Coronary artery (tissue), 2 donors: ENCODE measurements at regions not wholly inside any gene's neighbourhood (a gene's known extent, or its start where the extent isn't known, plus 50 kb on each side); places are given as distances from the start of the nearest gene placed in this dataset.

Experiments
- DNase-seq: peaks from one replicate; pipeline ENCODE4 v3.0.0-alpha.2; 2017; ENCODE audit warnings: low spot score
- H3K27ac ChIP-seq, 2 donors: fragments of 200-600 bp; sonication (generic); one replicate each; pipeline ENCODE4 v1.5.1; 2016 to 2019
- H3K4me3 ChIP-seq: fragments of 200-600 bp; sonication (generic); 2 replicates; pipeline ENCODE4 v1.5.1; 2016; ENCODE audit warnings: mild to moderate bottlenecking, moderate library complexity
- TF ChIP-seq, protein P1 (sequence below): fragments of 200-600 bp; sonication (generic); IDR thresholded peaks from one replicate; pipeline ENCODE4 v1.5.1; 2019; ENCODE audit warnings: antibody characterized with exemption

DNA sequence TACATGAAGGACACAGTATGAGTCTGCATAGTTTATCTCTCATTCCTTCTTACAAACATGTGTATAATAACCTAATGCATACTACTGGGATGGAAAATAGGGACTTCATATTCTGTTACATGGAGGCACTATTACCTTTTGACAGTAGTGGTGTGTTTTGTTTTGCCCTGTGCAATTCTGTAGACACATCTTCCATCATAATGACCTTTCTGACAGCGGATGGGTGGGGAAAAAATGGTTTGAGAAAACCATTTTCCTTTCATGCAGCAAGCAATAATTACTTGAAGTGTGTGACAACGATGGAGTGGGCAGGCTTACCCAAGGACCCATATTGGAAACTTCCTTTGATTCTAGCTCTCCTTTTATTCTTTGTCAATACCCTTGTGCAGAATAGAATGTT is 153.6 kb upstream of the ONECUT1 start:
- no peak for DNase-seq
- no peak overlapping the region for H3K27ac ChIP-seq
- TF ChIP-seq, protein P1, sequence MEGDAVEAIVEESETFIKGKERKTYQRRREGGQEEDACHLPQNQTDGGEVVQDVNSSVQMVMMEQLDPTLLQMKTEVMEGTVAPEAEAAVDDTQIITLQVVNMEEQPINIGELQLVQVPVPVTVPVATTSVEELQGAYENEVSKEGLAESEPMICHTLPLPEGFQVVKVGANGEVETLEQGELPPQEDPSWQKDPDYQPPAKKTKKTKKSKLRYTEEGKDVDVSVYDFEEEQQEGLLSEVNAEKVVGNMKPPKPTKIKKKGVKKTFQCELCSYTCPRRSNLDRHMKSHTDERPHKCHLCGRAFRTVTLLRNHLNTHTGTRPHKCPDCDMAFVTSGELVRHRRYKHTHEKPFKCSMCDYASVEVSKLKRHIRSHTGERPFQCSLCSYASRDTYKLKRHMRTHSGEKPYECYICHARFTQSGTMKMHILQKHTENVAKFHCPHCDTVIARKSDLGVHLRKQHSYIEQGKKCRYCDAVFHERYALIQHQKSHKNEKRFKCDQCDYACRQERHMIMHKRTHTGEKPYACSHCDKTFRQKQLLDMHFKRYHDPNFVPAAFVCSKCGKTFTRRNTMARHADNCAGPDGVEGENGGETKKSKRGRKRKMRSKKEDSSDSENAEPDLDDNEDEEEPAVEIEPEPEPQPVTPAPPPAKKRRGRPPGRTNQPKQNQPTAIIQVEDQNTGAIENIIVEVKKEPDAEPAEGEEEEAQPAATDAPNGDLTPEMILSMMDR, result no peak
- no peak overlapping the region for H3K4me3 ChIP-seq

DNA sequence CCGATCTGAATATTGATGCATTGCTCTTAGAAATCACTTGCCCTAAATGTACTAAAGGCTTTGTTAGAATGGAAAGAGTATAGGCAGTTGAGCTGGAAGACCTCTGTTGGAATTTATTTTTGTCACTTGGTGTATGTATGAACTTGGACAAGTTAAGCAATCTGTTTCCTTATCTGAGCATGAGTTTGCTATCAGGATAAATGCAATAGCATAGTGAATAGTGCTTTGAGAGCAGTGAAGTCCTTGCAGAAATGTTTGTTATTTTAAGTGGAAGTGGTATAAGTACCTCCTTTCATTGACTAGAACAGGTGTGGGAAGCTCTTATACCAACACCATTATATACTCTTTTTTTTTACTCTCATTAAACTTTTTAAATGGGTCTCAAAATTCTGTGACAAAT is 146.4 kb upstream of the ONECUT1 start:
- DNase-seq, result no peak
- H3K27ac ChIP-seq, result no peak overlapping the region
- TF ChIP-seq, protein P1, result no peak

DNA sequence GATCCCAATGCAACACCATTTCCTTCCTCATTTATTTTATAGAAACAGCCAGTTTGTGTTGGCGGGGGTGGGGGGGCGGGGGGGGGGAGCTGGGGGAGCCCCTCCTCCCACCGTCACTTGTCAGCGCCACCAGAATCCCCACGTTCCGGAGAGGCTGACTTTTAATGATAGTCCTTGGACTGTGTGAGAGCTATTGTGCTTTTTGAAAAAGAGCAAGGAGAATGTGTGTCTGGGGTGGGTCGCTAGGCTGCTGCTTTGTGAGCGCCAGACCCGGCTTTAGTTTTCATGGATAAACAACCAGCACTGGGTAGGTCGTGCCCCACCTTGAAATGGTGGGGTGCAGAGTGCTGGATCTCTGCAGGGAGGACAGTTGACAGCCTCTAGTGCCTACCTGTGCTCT is 135.0 kb upstream of the ONECUT1 start:
- Histone ChIP-seq H3K4me3 (no peak overlapping the region), H3K27ac (no peak overlapping the region)
- TF ChIP-seq, protein P1, result no peak
- DNase-seq, result no peak

More for the DNA sequence above, 146.4 kb upstream of the ONECUT1 start:
- H3K4me3 ChIP-seq, result no peak overlapping the region

DNA sequence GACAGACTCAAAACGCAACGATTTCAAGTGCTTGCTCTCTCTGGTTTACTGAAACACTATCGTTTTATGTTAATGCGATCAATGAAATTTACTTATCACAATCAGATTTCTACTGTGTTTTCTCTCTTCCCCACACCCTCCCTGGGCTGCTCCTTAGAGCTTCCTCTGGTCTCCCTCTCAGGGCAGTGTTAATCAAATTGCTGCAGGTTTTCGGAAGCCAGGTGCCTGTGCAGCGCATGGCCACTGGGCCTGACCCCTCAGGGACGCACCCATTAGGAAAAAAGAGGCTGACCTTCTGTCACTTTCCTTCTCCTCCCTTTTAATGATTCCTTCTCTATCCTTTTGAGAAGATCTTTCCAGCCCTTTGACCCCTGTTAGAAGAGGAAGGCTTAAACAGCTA is 134.5 kb upstream of the ONECUT1 start:
- Histone ChIP-seq H3K27ac (no peak overlapping the region), H3K4me3 (no peak overlapping the region)
- no peak for DNase-seq
- TF ChIP-seq, protein P1, result no peak

DNA sequence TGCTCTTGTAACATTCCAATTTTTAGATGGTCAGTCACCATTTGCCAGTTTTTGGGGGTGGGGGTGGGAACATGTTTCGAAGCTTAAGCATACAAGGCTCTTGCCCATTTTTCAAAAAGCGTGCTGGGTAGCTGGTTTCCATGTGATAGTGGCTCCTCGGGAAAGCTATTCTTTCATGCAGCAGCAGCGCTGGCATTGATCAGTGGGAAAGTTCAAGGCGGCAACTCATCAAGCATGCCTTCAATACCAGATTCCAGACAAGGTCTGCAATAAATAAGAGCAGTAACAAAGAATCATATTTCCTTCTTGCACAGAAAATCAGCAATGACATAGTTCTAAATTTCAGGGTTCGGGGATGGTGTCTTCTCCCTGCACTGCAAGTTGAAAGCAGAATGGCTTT is 133.5 kb upstream of the ONECUT1 start:
- DNase-seq, result no peak
- TF ChIP-seq, protein P1, result no peak
- H3K4me3 ChIP-seq, result no peak overlapping the region
- H3K27ac ChIP-seq, result no peak overlapping the region

DNA sequence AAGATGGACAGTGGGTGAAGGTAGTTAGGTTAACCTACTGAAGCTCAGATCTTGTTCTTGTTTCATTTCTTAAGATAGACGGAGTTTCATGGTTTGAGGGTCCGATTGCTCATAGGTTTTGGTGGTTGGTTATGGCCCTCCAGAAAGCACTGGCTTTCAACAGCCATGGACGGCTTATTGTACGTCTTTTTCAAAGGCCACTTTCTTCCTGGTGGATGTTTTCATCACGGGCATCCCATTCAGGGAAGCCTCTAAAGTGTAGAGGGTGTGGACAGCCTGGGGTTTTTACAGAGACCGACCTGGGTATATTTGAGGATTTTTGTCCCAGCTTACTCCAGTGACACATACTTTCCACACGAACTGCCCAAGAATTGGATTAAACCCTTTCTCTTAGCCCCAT is 132.7 kb upstream of the ONECUT1 start:
- DNase-seq, result no peak
- Histone ChIP-seq H3K4me3 (no peak overlapping the region), H3K27ac (no peak overlapping the region)
- TF ChIP-seq, protein P1, result no peak

DNA sequence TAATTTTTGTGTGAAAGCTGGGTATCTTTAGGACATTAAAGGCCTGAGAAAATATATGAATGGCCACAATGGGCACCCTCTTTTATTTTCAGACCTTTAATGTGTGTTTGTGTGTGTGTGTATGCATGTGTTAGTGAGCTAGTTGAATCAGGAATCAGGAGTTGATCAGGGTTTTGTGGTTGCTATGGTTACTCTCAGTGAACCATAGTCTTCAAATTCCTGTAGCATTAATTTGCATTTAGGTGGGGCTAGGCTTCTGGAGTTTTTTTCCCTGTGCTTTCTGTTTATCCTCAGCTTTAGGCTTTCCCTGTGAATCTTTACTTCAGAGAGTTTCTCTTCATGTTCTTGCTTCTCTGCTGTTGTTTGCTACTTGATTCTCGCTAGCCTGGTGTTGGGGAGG is 122.0 kb upstream of the ONECUT1 start:
- Histone ChIP-seq H3K4me3 (no peak overlapping the region), H3K27ac (no peak overlapping the region)
- TF ChIP-seq, protein P1, result no peak
- no peak for DNase-seq
